NCI-H2171 treated with DMSO at 0.1 percent for 48 hours (cell line): ENCODE measurements at regions not wholly inside any gene's neighbourhood (a gene's known extent, or its start where the extent isn't known, plus 50 kb on each side); places are given as distances from the start of the nearest gene placed in this dataset.
A peak's percentile ranks its signal among the peaks of the same experiment; 100 is the strongest.
"Not testable (repeated sequence)": the region's sequence is repeated elsewhere in the genome, so short reads cannot be mapped to it uniquely, and the experiment has no call there.

ENCODE experiments used
- DNase-seq: peaks from one replicate; lab custom pipeline; 2025; lab: John Stamatoyannopoulos, UW

DNA sequence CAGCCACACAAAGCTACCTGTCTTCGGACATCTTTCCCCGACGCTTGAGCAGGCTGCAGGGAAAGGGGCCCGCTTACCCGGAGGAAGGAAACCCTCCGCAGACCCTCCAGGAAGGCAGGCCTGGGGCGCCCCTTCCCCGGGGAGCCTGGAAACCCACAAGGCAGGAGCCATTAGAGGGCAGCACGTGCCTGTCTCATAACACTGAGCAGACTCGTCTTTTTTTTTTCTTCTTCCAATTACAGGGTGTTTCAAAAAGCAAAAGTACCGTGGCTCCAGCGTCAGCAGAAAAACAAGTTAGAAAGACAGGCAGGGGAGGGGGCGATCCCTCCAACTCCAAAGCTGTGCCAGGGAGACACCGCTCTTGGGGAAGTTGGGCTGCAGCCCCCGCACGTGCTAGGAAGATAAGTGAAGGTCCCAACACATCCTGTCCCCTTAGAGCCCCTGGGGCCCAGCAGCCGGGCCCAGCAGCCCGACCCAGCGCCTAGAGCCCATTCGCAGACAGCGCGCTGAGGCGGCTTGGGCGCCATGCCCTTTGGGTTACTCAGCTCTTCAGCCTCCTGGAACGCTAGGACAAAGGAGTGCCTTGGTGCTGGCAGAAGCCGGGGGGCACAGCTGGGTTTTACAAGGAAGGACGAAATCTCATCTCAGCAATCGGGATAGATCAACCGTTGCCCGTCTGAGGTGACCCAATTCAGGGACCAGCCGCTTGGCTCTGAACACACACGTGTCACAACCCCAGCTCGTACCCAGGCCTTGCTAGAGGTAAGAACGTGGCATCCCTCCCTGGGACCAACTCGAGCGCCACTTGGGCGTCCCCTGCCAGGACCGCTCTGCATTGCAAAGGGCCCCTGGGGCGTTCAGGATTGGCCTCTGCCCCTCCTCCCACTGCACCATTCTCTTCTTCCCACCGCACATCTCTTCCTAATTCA, 136.3 kb downstream of the LY86 start:
- DNase-seq = peak; percentile 75

DNA sequence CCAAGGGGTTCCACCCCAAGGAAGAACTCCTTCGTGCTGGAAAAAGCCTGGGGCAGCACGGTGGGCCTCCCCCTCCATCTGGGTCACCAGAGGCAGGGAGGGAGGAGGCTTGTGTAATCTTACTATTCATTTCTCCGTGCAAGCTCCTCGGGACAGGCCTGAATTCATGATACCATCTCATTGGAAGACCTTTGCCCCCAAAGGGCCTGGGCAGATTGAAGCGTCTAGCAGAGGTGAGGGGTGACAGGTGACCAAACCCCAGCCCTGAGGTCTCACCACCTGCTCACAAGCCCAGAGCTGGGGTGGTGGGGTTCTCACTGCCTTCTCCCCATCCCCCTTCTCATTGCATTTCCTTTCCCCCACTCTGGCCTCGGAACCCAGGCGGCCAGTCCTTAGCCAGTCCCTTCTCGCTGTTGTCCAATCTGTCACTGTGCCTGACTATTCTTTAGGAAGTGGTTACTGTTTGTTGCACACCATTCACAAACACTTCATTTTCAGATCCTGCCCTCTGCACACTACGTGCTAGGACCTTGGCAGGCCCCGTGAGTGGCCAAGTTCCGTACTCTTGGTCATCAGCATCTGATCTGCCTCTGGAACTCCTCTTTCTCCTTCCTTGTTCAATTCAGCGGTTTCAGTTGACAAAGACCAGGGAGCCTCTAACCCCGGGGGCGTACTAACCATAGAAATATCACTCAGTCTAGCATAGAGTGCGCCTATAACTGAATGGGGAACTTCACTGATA, 137.1 kb downstream of the LY86 start:
- DNase-seq = no peak

DNA sequence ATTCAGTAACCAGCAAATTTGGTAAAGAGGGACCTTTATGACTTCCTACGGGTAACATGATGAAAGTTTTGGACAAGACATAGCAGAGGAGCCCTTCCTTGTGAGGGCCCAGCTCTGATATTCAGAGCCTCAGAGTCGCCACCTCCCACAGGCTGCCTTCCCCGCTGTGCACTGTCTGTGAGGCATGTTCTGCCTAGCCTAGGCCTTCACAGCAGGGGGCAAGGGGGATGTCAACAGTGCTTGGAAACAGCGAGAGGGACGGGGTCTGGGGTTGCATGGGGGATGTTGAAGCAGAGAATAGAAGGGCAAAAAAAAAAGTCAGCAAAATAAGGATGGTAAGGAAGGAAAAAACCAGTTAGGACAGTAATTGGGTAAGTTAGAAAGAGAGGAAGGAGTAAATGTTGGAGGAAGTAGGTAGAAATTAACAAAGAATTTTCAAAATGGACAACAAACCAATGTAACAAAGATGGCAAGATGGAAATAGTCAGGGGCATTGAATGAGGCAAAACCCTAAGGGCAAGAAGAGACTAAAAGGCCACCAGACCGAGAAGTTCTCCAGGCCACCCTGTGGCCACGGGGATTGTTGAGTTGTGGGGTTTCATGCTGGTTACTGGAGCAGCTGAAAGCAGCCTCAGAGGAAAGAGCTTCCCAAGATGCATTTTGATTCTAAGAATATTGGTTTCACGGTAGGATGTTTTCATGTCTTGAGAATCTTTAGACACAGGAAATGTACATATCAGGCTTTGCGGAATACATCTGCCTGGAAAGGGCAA, 139.8 kb downstream of the LY86 start:
- no peak for DNase-seq

DNA sequence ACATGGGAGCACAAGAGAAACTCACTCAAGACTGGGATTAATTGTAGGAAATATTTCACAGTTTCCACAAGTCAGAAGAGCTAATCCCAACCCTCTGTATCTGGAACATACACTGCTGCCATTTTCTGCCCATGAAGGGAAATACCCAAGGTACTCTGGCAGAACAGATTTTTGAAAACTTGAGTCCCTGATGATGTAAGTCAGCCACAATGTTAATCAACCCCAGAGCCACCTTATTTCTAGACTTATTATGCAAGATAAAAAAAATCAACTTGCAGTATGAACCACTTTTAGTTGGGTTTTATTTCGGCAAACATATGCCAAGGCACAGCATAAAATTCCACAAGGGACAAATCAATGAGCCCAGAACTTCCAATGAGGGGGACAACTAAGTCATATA, 141.5 kb downstream of the LY86 start:
- DNase-seq = no peak

DNA sequence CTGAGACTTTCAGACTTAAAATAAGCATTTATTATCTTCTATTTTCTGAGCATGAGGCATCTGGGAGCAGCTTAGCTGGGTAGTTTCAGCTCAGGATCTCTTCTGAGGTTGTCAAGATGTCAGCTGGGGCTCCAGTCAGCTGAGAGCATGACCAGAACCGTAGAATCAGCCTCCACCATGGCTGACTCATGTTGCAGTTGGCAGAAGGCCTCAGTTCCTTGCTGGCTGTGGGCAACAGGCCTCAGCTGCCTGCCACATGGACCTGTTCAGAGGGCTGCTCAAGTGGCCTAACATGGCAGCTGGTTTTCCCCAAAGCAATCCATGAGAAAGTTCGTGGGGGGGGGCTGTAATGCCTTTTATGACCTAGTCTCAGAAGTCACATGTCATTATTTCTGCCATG, 142.3 kb downstream of the LY86 start:
- no peak for DNase-seq

DNA sequence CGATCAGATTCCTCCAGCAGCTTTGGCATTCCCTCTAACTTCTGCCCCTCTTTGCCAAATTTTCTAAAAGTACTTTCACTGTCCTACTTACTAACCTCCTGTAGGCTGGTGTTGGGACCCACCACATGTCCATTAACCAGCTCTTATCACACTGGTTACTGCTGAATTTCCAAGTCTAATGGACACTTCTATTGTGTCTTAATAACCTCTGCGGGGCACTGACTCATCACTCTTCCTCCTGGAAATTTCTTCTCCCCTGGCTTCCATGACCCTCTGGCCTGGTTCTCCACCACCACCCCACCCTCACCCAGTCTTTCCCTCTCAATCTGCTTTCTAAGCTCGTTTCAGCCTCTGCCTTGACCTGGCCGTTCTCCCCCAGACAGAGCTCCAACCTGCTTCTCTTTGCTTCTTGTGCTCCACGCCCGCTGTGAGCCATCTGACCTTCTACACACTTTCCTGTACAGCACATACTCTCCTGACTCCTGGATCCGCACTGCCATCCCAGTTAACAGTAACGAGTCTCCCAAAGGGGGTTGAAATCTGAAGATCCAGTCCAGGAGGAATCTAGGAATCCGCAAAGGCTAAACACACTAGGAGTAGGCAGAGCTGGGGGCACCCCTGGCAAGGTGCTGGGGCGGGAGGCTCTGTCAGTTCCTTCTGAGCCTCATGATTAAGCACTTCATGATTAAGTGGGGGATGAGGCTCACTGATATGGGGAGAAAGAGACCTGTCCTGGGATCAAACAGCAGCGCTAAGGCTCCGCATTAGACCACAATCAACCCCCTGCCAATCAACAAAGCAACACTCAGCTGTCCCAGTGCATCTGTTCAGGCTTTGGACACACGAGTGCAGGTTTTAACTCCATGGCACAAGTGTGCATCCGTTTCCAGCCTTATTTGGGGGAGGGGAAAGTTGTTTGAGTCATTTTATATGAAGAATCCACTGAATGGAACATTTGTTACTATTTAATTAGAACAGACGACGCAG, 146.3 kb downstream of the LY86 start:
- DNase-seq = no peak

DNA sequence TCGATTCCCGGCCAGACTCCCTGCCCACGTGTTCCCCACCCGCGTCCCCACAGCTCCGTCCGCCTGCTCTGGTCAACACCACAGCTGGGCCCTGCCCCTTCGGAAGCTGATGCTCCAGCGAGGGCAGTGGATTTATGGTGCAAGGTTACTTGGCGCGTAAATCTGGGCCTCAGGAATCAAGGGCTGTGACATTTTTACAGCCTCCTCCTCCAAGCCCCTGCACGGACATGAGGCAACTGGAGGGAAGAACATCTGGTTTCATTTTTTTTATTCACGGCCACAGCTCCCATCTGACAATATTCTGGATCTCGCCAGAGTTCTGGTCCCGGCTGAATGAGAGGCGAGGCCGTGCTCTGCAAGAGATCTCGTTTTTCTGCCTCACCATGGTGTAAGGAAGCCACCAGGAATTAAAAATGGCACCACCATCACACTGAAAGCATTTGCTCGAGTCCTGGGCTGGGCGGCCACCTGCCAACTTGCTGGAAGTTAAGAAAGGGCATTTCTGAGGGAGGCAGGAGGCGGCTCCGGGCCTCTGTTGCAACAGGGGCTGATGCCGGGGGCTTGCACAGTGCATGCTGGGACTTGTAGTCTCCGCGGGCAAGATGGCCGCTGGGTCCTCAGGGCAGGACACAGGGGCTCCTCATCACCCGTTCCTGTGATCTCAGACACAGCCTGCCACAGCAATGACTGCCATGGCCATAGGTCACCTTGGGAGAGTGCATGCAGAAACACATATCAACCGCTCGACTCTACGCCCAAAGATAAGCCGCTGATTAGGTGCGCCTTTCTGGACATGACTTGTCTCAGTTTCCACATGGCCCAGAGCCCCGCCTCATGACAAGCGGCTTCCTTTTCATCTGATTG, 148.5 kb downstream of the LY86 start:
- no peak for DNase-seq

DNA sequence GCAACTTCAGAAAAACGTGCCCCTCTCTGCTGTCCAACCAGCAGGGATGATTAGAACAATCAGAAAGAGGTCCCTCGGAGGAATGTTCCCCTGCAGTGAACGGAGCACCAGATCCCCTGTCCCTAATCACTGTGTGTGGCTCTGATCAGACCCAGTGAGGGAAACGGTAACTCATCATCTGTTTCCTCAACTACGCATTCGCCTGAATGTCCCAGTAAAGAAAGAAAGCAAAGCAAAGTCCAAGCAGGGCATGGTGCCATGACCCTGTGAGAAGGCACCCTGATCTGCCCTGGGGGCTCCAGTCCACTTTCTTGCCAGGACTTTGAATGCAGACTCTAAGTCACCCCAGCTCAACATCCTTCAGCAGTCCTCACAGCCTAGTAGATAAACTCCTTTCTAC, 149.2 kb downstream of the LY86 start:
- DNase-seq = no peak

DNA sequence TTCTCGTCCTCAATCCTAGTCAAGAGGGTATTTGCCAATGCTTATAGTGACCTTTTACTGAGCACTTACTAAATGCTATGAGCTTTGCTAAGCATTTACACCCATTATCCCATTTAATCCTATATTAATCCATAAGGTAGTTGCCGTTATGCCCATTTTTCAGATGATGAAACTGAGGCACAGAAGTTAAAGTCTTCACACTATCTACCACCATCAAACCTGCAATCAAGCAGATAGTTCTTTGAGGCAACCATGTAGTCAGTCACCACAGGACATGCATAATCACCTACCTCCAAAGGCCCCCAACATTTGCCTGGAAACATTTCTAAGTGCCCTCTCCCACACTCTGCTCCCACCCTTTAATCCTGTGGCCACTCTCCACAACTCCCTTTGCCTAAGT, 149.6 kb downstream of the LY86 start:
- DNase-seq = no peak

DNA sequence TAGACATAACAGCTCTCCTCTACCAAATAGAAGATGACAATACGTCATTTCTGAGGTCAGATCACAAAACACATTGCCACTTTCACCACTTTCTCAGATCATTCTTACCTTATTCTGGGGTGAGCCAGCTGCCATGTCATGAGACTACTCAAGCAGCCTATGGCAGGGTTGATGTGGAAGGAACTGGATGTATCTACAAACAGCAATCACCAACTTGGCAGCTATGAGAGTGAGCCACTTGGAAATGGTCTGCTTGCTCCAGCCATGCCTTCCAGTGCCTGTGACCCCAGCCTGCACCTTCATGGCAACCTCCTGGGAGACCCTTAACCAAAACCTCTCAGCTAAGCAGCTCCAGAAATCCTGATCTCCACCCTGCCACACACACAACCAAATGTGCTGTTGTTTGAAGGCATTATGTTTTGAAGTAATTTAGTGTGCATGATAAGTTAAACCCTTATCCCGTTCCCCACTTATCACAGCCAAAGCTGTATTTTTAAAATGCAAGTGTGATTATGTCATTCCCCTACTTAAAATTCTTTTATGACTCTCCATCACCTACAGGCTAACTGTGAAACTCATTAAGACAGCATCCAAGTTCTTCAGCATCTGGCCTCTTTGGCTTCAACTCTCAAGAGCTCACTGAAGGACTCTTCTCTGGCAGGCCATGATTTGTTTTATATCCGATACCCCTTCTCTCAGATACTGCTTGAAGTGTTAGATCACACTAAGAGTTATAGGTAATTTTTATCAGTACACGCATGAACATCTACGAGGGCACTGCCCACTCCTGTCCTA, 150.6 kb downstream of the LY86 start:
- no peak for DNase-seq

DNA sequence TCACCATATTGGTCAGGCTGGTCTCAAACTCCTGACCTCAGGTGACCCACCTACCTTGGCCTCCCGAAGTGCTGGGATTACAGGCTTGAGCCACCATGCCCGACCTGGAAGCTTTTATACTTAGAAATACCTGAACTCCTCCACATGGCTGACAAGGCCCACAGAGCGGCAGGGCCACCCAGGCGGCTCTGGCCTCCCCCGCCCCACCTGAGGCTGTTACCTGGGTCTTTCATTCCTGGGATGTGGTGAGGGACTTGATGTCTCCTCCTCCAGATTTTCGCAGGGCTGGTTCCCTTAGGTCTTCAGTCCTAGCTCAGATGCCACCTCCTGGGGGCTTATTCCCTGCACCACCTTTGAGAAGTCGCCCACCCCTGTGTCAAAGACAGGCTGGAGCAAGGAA, 152.1 kb downstream of the LY86 start:
- no peak for DNase-seq

DNA sequence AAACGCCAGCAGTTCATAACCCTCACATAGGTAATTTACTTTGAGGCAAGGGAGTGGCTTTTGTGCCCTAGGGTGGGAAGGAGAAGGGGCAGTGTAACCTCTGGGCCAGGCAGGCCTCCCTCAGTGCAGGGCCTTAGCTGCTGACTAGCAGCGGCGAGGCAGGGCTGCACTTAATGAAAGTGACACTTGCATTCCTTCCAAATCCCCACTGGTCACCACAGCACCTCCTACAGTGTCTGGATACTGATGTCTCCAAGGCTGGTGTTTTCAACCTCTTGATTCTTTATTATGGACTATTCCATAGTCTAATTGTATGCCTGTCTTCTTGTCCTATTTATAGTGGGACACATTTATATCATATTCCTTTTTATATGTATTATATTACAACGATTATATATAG, 152.7 kb downstream of the LY86 start:
- no peak for DNase-seq

DNA sequence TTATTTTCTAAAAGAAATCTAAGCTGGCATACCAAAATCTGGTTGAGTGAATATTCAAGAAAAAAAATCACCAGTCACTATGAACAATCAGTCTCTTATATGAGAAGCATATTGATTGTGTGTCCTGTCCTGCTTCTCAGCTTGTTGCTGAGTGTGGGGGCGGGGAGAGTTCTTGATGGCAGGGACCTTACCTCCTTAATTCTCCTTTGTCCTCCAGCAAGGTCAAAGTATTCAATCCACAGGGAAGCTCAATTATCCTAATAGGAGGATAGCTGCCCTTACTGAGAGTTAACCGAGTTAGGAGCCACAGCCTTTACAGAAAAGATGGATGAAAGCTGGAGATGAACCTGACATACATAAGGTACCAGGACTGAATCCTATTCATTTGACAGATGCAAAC, 154.0 kb downstream of the LY86 start:
- no peak for DNase-seq

DNA sequence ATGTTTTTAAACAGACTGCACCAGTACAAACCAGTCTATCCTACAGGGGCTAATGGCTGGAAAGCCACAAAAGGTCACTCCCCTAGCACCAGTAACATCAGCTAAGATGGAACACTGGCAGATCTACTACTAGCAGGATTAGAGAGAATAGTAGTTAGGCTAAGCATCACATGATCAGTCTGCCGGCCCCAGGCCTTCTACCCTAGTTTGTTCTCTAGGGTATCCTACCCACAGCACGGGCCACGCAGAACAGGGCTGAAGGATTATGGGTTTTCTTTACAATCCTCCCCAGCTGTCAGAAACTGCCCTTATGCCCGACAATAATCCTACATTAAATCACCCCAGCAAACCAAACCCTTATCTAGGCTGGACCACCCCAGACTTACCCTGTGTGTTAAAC, 156.0 kb downstream of the LY86 start:
- no peak for DNase-seq

DNA sequence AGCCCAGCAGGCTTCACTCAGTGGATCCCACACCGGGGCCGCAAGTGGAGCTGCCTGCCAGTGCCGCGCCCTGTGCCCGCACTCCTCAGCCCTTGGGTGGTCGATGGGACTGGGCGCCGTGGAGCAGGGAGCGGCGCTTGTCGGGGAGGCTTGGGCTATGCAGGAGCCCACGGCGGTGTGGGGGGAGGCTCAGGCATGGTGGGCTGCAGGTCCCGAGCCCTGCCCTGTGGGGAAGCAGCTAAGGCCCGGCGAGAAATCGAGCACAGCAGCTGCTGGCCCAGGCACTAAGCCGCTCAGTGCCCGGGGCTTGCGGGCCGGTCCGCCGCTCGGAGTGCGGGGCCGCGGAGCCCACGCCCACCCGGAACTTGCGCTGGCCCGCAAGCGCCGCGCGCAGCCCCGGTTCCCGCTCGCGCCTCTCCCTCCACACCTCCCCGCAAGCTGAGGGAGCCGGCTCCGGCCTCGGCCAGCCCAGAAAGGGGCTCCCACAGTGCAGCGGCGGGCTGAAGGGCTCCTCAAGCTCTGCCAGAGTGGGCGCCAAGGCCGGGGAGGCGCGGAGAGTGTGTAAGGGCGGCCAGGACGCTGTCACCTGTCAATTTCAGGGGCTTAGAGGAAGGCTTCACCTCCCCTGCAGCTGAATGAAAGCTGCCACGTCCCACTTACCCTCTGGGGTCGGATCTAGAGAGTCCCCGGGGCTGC, 157.3 kb downstream of the LY86 start:
- DNase-seq = not testable (repeated sequence)

DNA sequence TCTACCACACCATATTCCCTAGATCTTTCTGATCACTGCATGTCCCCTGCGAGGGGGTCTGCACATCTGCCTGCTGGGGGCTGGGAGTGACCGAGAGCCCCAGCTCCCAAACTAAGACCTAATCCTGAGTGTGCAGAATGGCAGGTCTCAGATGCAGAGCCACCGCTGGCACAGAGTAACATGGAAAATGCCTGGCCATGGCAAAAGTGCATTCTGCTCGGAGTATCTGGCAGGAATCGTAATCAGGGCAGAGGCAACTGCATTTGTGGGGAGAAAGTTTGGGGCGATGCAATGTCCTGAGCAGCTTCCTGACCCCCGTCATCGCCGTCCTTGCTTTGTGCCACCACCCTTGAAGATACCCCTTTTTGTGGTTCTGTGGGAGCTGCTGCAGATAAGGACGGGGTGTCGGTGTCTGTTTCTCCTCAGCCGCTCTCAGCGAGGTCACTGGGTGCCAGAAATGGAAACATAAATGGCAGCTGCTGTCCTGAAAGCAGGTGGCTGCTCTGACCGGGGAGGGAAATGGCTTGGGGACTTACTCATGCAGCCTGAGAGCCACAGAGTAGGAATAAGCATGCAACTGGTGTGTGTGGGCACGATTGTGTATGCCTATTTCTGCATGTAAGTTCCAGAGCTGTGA, 157.9 kb downstream of the LY86 start:
- no peak for DNase-seq

DNA sequence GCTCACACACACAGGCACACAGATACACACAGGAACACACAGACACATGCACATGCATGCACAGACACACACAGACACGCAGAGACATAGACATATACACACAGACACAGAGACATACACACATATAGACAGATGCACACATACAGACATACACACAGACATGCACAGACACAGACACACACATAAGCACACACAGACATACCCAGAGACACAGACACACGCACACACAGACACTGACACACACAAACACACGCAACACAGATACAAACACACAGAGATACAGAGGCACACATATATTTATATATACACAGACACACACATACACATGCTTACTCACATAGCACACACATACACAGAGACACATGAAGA, 158.4 kb downstream of the LY86 start:
- DNase-seq = no peak

DNA sequence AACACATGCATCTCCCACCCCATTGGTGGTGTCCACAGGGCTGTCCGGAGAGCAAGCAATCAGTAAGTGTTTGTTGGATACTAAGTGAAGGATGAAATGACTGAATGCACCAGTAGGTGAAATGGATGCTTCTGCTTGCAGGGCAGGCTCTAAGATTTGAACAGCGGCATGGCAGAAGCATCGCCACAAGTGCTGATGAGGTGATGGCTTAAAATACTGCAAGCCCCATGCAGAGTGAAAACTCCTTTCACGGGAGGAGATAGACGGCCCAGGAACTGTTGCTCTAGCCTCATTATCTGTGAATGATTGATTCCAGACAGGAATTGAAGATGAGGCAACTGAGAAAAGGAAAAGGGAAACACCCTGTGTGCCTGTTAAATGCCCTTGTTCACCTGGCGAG, 158.9 kb downstream of the LY86 start:
- DNase-seq = no peak

DNA sequence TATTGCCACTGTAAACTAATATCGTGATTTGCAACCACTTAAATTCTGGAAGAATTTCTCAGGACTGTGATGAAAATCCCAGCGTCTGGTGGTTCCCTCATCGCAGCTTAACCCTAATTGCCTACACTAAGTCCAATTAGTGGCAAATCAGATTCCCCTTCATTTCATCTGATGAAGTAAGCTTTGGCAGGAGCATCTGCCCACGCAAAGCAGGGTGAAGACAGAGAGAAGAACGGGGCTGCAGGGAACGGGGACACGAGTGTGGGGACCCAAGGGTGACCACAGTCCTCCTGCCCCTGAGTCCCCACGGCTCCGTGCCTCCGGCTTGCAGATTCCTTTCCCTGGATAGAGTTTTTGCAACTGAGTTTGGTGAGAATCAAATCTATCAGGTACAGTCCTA, 159.5 kb downstream of the LY86 start:
- no peak for DNase-seq
